Middle frontal gyrus (tissue), 1 donor: ENCODE measurements at regions not wholly inside any gene's neighbourhood (a gene's known extent, or its start where the extent isn't known, plus 50 kb on each side); places are given as distances from the start of the nearest gene placed in this dataset.
"Not testable (repeated sequence)": the region's sequence is repeated elsewhere in the genome, so short reads cannot be mapped to it uniquely, and the experiment has no call there.

Source experiments
- DNase-seq: peaks from one replicate; pipeline ENCODE4 v3.0.0-alpha.2; 2015; ENCODE audit warnings: low spot score; ENCODE audit errors: extremely low spot score

DNA sequence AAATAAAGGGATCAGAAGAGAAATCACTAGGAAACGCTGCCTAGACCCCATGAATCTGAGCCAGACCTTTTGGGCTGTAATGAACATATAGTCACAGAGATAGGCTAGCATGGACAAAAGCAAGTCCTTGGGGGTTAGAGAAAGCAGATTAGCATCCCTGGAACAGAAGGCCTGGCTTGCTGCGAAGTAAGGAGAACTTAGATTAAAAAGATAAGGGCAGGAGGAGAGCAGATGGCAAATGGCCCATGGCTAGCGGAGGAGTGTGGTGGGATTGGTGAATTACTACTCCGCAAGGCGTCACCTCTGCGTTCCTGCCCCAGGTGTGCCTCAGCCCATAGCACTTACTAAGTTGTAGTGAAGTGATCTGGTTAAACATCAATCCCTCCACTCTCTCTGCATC lies 92.3 kb upstream of the ZNF438 start:
- DNase-seq, result no peak

DNA sequence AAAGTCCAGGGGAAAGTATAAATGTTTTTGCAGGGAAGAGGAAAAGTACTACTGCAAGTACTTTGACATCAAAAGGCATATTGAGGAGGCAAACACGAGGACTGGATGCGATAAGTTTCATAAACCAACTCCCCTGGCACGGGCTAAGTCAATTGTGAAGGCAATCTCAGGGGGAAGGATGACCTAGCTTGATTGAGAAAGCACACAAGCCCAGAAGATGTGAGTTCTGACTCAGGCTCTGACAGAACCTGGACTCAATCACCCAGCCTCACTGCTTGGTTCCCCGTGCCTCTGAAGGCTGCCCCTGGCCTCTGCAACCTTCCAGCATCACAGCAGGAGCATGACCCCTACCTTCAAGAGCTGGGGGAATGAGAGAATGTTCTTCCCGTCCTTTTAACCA lies 93.2 kb upstream of the ZNF438 start:
- DNase-seq, result no peak

DNA sequence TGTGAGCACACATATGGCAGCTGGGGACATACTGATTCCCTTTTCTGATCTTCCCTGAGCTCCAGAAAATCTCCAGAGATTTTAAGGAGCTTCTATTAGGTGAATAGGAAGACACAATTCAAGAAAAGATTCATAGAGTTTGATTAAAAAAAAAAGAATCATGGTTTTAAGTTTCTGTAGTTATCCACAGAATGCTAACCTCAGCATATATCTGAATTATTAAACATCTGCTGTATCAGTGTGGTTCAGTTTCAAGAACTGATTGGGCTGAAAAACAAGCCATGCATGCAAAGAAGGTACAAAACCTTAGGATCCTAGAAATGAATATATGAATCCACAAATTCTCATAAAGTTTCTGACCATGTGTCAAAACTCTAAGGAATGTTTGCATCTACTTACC lies 94.1 kb upstream of the ZNF438 start:
- no peak for DNase-seq

DNA sequence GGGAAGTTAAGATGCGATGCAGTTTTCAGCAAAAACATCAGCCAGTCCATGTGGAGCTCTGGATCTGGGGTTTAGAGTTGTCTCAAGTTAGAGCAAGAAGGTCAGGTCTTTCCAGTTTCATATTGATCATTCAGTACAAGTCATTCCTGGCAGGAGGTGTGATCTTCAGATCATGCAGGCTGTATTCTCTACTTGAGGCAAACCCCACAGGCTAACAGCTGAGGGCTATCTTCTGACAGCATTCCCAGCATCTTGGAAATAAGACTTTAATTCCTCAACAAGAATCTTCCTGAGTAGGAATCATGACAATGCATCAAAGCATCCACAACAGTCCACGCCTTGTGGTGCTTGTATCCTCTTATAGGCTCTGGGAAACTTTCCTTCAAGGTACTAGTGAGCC lies 94.9 kb upstream of the ZNF438 start:
- no peak for DNase-seq

- no peak for DNase-seq
These were observed 96.9 kb upstream of the ZNF438 start for GRCh38 chr10:31128536-31128935.

DNA sequence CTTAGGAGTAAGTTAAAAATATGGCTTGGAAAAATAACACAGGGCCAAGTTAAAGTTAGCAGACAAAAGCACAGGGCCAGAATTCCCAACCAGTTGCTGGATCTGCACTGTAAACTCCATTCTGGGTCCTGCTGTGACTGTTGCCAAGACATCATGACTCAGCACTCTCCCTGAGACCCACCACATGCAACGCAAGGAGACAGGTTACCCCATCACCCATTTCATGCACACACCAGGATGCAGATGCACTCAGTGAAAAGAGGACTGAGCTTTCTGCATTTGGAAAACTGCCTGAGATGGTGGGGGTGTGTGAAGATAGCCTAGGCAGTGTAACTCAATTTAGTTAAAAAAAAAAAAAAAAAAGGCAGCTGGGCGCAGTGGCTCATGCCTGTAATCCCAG lies 97.6 kb upstream of the ZNF438 start:
- DNase-seq, result peak; percentile 7

DNA sequence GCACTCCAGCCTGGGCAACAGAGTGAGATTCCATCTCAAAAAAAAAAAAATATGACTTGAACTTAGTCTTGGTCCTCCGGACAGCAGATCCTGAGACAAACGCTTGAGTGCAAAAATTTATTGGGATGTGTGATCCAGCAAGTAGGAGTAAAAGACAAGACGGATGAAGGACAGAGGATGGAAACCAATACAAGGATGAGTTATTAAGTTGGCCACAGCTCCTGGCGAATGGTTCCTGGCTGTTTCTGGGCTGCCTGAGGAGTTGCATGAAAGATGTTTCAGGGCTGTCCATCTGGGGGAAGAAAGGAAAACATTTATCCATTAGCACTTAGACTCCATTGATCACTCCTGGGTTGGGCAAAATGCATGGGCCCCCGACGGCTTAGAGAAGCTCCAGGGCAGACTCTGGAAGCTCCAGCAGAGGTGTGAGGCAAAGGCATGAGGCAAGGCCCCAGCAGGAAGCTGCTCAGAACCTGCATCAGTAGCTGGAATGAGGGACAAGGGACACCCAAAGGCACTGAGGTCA lies 98.3 kb upstream of the ZNF438 start:
- DNase-seq, result no peak

DNA sequence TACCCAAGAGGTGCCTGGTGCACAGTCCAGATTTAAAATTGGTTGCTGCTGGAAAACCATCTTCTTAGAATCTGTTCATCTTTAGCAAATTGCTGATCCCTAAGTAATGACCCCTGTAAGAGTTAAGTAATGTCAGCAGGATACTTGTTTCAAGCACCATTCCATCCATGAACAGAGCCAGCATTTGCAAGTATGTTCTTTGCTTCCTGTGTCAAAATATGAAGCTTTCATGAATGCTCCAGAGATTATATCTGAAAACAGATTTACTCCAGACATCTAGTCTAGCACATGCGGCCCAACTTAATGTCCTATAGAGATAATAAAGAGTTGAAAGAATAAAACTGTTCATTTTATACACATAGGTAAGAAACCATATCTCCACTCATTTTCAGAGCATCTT lies 98.7 kb upstream of the ZNF438 start:
- DNase-seq, result no peak

DNA sequence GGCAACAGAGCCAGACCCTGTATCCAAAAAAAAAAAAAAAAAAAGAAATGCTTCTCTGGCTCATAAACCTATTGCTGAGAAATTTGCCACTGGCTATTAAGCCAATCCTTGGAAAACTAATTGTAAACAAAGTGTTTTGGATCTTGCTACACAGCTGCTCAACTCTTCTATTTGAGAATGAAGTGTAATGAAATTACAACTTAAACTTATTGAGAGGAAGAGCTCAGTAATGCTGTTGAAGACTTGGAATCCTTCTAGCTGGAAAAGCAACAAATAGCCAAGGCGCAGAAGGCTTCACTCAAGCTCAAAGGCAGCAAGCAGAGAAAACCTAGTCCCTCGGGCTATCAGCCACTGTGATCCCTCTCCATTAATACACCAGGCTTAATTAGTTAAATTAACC lies 99.6 kb upstream of the ZNF438 start:
- DNase-seq, result no peak

- no peak for DNase-seq
These were observed 101.1 kb upstream of the ZNF438 start for GRCh38 chr10:31132681-31133244.

- no peak for DNase-seq
These were observed 101.7 kb upstream of the ZNF438 start for GRCh38 chr10:31133251-31133791.

DNA sequence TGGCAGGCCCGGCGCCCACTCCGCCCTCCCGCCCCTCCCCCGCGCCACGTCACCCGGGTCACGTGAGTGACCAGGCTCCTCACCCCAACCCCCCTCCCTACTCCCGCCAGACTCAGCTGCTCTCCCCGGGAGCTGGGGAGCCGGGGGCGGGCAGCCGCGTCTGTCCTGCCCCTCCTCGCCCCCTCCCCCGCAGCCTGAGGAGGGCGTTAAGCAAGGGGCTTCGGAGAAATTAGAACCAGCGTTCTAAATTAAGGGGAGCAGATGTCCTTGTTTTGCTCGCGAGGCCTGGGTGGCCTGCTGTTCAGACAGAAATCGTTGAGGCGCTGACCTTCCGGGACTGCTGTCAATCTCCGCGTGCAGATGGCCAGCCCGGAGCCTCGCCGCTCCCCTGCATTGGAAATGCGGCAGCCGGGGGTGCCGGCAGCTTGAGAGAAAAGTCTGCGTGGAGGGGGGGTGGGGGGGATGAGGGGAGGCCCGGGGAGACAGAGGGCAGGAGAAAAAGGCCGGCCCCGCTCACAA lies 102.2 kb upstream of the ZNF438 start:
- DNase-seq, result peak; percentile 36

- no peak for DNase-seq
These were observed 102.8 kb upstream of the ZNF438 start for GRCh38 chr10:31134311-31134952.

GRCh38 chr10:31135171-31135570 lies 103.5 kb upstream of the ZNF438 start:
- DNase-seq, result no peak

GRCh38 chr10:31135791-31136190 lies 104.1 kb upstream of the ZNF438 start:
- not testable (repeated sequence) for DNase-seq

DNA sequence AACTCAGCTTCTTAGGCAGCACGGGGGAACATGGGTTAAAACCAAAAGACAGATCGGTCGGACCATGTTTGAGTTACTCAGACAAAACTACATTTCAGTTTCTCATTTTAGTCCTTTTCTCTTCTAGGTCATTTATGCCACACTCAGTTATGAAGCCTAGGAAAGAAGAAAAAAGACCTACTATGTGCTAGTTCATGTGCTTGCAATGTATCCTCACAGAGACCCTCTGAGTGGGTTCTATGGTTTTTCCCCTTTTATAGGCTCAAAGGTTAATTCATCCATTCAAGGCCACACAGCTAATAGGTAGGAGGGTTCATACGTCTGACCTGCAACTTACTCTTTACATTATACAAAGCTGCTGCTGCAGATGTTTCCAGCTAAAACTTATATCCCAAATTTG lies 104.7 kb upstream of the ZNF438 start:
- no peak for DNase-seq

DNA sequence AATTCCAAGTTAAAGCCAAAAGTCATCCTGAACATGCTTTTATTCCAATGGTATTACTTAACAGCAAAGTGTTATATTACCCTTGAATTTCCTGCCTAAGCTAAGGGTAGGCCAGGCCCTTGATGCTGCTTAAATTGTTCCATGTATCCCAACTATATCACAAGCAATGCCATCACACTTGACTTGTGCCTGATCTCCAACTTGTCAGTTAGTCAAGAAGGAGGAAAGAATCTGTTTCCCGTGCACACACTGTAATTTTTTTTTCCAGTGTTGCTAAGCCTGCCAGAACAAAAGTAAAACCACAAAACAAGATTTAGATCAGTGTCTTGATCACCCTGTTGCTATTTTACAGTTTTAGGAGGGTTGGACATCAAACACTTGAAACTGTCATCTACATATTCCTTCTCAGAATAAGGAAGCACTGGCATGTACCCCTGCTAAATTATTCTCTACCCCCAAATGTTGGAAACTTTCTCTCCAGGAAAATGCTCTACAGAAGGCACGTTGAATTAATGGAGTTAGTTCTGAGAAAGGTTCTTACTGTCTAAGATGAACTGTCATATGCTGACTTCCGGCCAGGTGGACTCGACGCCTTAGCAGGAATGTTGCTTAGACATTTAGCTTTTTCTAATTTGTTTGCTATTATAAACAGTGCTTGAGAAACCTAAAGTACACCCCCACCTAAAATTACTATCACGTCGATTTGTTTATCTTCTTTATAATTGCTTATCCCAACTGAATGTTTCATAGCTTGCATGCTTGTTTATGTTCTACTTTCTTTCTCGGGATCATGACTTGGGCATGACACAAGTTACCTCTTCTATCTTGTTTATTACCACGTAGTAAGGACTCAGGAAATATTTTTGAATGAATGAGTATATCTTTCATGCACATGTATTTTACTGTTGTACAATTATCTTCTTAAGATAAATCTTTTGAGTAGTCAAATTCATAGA lies 105.5 kb upstream of the ZNF438 start:
- DNase-seq, result no peak

GRCh38 chr10:31138026-31138553 lies 106.4 kb upstream of the ZNF438 start:
- no peak for DNase-seq

- DNase-seq, result no peak
These were observed 107.8 kb upstream of the ZNF438 start for GRCh38 chr10:31139497-31139896.

DNA sequence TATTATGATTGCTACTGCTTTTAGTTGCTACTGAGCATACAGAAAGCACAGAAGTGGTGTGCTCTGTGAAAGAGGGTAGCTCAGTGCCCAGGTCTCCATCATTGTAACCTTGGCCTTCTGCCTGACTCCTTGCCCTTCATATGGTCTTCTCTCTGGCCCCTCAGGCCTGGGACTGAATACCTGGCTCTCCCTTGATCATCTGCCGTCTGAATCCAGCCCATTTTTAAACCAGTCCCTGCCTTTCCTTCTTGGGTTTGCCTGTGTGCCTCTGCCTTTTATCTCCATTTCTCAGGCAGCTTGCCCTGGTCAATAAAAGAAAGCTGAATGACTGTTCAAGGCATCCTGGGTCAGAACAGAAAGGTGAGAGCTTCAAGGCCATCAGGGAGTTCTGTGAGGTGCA lies 109.1 kb upstream of the ZNF438 start:
- no peak for DNase-seq

DNA sequence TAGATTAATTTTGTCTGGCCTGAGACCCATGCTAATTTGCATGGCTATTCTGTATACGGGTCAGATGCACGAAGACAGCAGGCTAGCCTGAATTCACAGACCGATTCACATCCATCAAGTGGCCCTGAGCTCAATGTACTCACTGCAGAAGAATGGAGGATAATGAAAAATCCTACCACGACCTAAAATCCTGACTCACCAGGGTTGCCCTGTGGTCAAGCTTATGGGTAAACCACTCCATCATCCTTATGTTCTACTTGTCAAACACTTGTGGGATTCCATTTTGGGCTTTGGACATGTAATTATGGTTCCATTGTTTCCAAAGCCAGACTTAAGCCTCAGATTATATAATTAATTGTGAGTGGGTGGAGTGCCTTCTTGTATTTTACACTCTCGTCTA lies 110.4 kb upstream of the ZNF438 start:
- DNase-seq, result no peak
